Gastroesophageal sphincter (tissue), 4 donors: ENCODE measurements at regions not wholly inside any gene's neighbourhood (a gene's known extent, or its start where the extent isn't known, plus 50 kb on each side); places are given as distances from the start of the nearest gene placed in this dataset.

Experiments used
- ATAC-seq: fragments of 150-250 bp; one replicate; pipeline ENCODE4 v1.9.1; 2016; ENCODE audit warnings: mild to moderate bottlenecking, moderate library complexity
- H3K27ac ChIP-seq, 4 donors: fragments of 200-600 bp; sonication (generic) in 3 of 4; 1 replicate in 3 of 4; 2 replicates in 1 of 4; pipeline ENCODE4 v1.5.1; 2016 to 2019
- H3K27me3 ChIP-seq: fragments of 200-600 bp; sonication (generic); one replicate; pipeline ENCODE4 v1.5.1; 2019
- H3K36me3 ChIP-seq, 2 donors: fragments of 200-600 bp; sonication (generic); one replicate each; pipeline ENCODE4 v1.5.1; 2019; ENCODE audit warnings: control low read depth in 1 of 2
- H3K4me1 ChIP-seq, 3 donors: fragments of 200-600 bp; sonication (generic); 1 replicate in 2 of 3; 2 replicates in 1 of 3; pipeline ENCODE4 v1.5.1; 2016 to 2019; ENCODE audit warnings: control low read depth in 2 of 3
- H3K4me3 ChIP-seq, 2 donors: fragments of 200-600 bp; sonication (generic); one replicate each; pipeline ENCODE4 v1.5.1; 2019; ENCODE audit warnings: mild to moderate bottlenecking in 1 of 2, moderate library complexity in 1 of 2
- H3K9me3 ChIP-seq, 3 donors: fragments of 200-600 bp; sonication (generic); one replicate each; pipeline ENCODE4 v1.5.1; 2017 to 2019; ENCODE audit warnings: control low read depth in 2 of 3
- CTCF ChIP-seq, 4 experiments: fragments of 200-600 bp in 2 of 4; fragments of 450-650 bp in 2 of 4; sonication (generic) in 1 of 4; IDR thresholded peaks; one replicate each; pipeline ENCODE4 v1.5.1; 2017 to 2019; ENCODE audit warnings: antibody characterized with exemption in 4 of 4, mild to moderate bottlenecking in 2 of 4, moderate library complexity in 2 of 4
- EP300 ChIP-seq: sonication (generic); formaldehyde crosslinking; IDR thresholded peaks from one replicate; pipeline ENCODE4 v1.6.1; 2017; ENCODE audit warnings: antibody characterized with exemption, mild to moderate bottlenecking
- POLR2A ChIP-seq, 2 donors: fragments of 450-650 bp; IDR thresholded peaks; one replicate each; pipeline ENCODE4 v1.6.1; 2017; ENCODE audit warnings: antibody characterized with exemption in 2 of 2, mild to moderate bottlenecking in 2 of 2, moderate library complexity in 1 of 2
- POLR2AphosphoS5 ChIP-seq: sonication (generic); formaldehyde crosslinking; IDR thresholded peaks from one replicate; pipeline ENCODE4 v1.6.1; 2017; ENCODE audit warnings: antibody characterized with exemption
- WGBS, 2 donors: methylation state at CpG; one replicate each; pipeline ENCODE4 v1.1.5; 2018; ENCODE audit warnings: low coverage in 1 of 2; 5-methylcytosine and 5-hydroxymethylcytosine counted together

DNA sequence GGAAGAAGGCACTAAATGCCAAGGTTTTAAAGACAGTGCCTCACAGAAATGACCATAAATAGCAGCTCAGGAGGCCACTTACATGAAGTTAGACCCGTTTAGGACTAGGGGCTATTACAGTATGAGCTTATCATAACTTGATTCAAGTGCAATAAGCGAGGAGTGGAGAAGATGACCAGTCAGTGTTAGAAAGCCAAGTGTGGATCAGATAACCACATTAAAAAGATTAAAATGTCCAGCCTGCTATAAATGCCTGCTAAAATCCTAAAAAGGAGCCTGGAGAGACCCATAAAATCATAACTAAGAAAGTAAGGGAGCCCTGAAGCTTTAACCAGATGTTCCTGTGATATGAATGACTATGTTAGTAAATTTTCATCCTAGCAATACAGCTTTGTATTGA is 117.5 kb upstream of the ZNF521 start:
- TF ChIP-seq POLR2AphosphoS5, result no peak
- TF ChIP-seq EP300, result no peak
- TF ChIP-seq CTCF (IDR thresholded peaks at IDR 0.05), result no peak
- no peak for TF ChIP-seq POLR2A (IDR thresholded peaks at IDR 0.05)
- Histone ChIP-seq H3K27ac (no peak overlapping the region), H3K4me3 (no peak overlapping the region), H3K27me3 (no peaks in the 10 kb centered on the region), H3K36me3 (no peaks in the 10 kb centered on the region), H3K4me1 (peaks cover 0 to 17% (median 0%) of the 10 kb centered on the region in 3 donors), H3K9me3 (no peaks in the 10 kb centered on the region)
- no peak for ATAC-seq
- WGBS, 2 donors, result 46 to 88% methylated on average over 1 to 2 of the region's 2 CpGs

- 27 to 48% methylated on average over 4 of the region's 6 CpGs for WGBS, 2 donors
- Histone ChIP-seq H3K4me3 (no peak overlapping the region), H3K36me3 (no peaks in the 10 kb centered on the region), H3K27me3 (no peaks in the 10 kb centered on the region), H3K9me3 (no peaks in the 10 kb centered on the region), H3K4me1 (peaks cover 0 to 17% (median 0%) of the 10 kb centered on the region in 3 donors), H3K27ac (peak overlapping the region in 1 of 4 donors; percentile 5)
- ATAC-seq, result peak; percentile 34
- TF ChIP-seq POLR2AphosphoS5, result no peak
- no peak for TF ChIP-seq EP300
- no peak for TF ChIP-seq CTCF (IDR thresholded peaks at IDR 0.05)
- TF ChIP-seq POLR2A (IDR thresholded peaks at IDR 0.05), result no peak
Measured at GRCh38 chr18:25467226-25467987, 115.4 kb upstream of the ZNF521 start.

GRCh38 chr18:25465152-25465732 is 113.3 kb upstream of the ZNF521 start:
- no peak overlapping the region for H3K27ac ChIP-seq
- WGBS, 2 donors, result 89 to 95% methylated on average over 4 to 6 of the region's 15 CpGs
- TF ChIP-seq POLR2A (IDR thresholded peaks at IDR 0.05) (no peak), EP300 (no peak), POLR2AphosphoS5 (no peak), CTCF (IDR thresholded peaks at IDR 0.05) (no peak)
- H3K27me3 ChIP-seq, result no peaks in the 10 kb centered on the region
- no peaks in the 10 kb centered on the region for H3K36me3 ChIP-seq
- H3K9me3 ChIP-seq, result no peaks in the 10 kb centered on the region
- H3K4me1 ChIP-seq, result peaks cover 0 to 17% (median 0%) of the 10 kb centered on the region in 3 donors
- ATAC-seq, result no peak
- H3K4me3 ChIP-seq, result no peak overlapping the region

DNA sequence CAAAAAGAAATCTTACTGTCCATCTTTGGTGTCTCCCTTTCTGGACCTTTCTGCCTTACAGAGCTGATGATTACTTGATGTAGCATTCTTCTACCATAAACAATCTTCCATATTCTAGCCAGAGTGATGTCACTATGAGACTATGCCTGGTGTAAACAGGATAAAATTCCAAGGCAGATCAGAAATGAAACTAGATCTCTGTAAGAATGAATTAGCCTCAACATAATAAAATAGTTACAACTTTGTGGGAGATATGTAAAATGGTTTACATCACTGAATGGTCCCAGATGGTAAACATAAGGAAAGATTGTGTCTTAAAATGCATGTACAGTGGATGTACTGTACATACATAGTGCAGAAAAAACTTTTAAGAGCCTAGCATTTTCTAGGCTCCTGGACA is 112.3 kb upstream of the ZNF521 start:
- no peak for TF ChIP-seq POLR2A (IDR thresholded peaks at IDR 0.05)
- TF ChIP-seq EP300, result no peak
- TF ChIP-seq CTCF (IDR thresholded peaks at IDR 0.05), result no peak
- no peak for TF ChIP-seq POLR2AphosphoS5
- Histone ChIP-seq H3K27me3 (no peaks in the 10 kb centered on the region), H3K4me3 (no peak overlapping the region)

DNA sequence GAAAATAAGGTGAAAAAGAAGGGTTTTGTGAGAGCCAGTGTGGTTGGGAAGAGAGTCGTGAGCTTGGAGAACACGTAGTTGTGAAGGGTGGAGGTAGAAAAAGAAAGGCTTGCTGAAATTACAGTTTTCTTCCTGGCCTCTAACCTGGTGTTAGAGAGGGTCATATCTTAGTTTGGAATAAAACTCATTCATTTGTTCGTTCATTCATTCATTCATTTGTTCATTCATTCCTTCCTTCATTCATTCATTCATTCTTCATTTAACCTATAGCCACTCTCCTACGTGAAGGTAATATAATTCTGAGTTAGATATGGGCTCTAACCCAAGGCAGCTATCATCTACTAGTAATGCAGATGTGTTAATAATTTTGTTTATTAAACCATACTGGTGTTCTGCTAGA is 111.8 kb upstream of the ZNF521 start:
- no peak overlapping the region for H3K4me3 ChIP-seq
- 67 to 100% methylated on average over 1 to 4 of the region's 4 CpGs for WGBS, 2 donors
- H3K27ac ChIP-seq, result no peak overlapping the region
- H3K4me1 ChIP-seq, result peaks cover 0 to 17% (median 0%) of the 10 kb centered on the region in 3 donors
- no peaks in the 10 kb centered on the region for H3K9me3 ChIP-seq
- no peak for TF ChIP-seq POLR2AphosphoS5
- TF ChIP-seq POLR2A (IDR thresholded peaks at IDR 0.05), result no peak
- no peak for TF ChIP-seq EP300
- TF ChIP-seq CTCF (IDR thresholded peaks at IDR 0.05), result no peak
- no peak for ATAC-seq
- H3K27me3 ChIP-seq, result no peaks in the 10 kb centered on the region
- H3K36me3 ChIP-seq, result no peaks in the 10 kb centered on the region

More for the DNA sequence above, 112.3 kb upstream of the ZNF521 start:
- ATAC-seq, result no peak
- Histone ChIP-seq H3K36me3 (no peaks in the 10 kb centered on the region), H3K27ac (no peak overlapping the region), H3K4me1 (peaks cover 0 to 17% (median 0%) of the 10 kb centered on the region in 3 donors), H3K9me3 (no peaks in the 10 kb centered on the region)
